HT1080 (cell line): ENCODE measurements at regions not wholly inside any gene's neighbourhood (a gene's known extent, or its start where the extent isn't known, plus 50 kb on each side); places are given as distances from the start of the nearest gene placed in this dataset. TPM values are rescaled to one million over a fixed set of nuclear protein-coding genes. Genes with fewer than 3 reads are reported as not detected.

Experiments used
- DNase-seq: peaks from one replicate; pipeline ENCODE4 v3.0.0-alpha.2; 2015; ENCODE audit warnings: low read depth
- small RNA-seq: library from RNA; depleted of rRNA; stranded (forward); fragments of <200 nt; gene quantifications from one replicate; pipeline ENCODE3, GENCODE V24; 2014

GRCh38 chr2:23302591-23302990 lies 82.4 kb upstream of the KLHL29 start:
- no peak for DNase-seq

GRCh38 chr2:23306401-23306800 lies 78.6 kb upstream of the KLHL29 start:
- no peak for DNase-seq

- no peak for DNase-seq
Observed at GRCh38 chr2:23311186-23311585, 73.8 kb upstream of the KLHL29 start.

- peak; percentile 28 for DNase-seq
Observed at GRCh38 chr2:23312996-23313606, 71.9 kb upstream of the KLHL29 start.

- no peak for DNase-seq
Observed at GRCh38 chr2:23314687-23315086, 70.3 kb upstream of the KLHL29 start.

GRCh38 chr2:23320058-23320457 lies 64.9 kb upstream of the KLHL29 start:
- DNase-seq, result no peak

GRCh38 chr2:23321751-23322150 lies 63.2 kb upstream of the KLHL29 start:
- no peak for DNase-seq

- no peak for DNase-seq
Observed at GRCh38 chr2:23322567-23323197, 62.3 kb upstream of the KLHL29 start.

- DNase-seq, result no peak
Observed at GRCh38 chr2:23323198-23323916, 61.6 kb upstream of the KLHL29 start.

- no peak for DNase-seq
Observed at GRCh38 chr2:23323917-23324680, 60.9 kb upstream of the KLHL29 start.

- DNase-seq, result no peak
Observed at GRCh38 chr2:23326330-23326729, 58.6 kb upstream of the KLHL29 start.

- DNase-seq, result no peak
Observed at GRCh38 chr2:23327416-23327815, 57.6 kb upstream of the KLHL29 start.

GRCh38 chr2:23327887-23328286 lies 57.1 kb upstream of the KLHL29 start:
- no peak for DNase-seq

GRCh38 chr2:23330214-23330613 lies 54.8 kb upstream of the KLHL29 start:
- DNase-seq, result peak; percentile 35

Small RNA genes lying in the stretch of these regions (small RNA-seq; reads per million reads assigned to genes)
- gene AC099799.1 (not detected), gene RN7SL117P (not detected), gene RNA5SP87 (0.18 reads per million)
